SKM-1 treated with dmso at 0.1 percent for 144 hours (cell line): ENCODE measurements at regions not wholly inside any gene's neighbourhood (a gene's known extent, or its start where the extent isn't known, plus 50 kb on each side); places are given as distances from the start of the nearest gene placed in this dataset.

Source experiments
- DNase-seq: peaks from one replicate; lab custom pipeline; 2025; ENCODE audit not compliant: unreplicated experiment; lab: John Stamatoyannopoulos, UW

DNA sequence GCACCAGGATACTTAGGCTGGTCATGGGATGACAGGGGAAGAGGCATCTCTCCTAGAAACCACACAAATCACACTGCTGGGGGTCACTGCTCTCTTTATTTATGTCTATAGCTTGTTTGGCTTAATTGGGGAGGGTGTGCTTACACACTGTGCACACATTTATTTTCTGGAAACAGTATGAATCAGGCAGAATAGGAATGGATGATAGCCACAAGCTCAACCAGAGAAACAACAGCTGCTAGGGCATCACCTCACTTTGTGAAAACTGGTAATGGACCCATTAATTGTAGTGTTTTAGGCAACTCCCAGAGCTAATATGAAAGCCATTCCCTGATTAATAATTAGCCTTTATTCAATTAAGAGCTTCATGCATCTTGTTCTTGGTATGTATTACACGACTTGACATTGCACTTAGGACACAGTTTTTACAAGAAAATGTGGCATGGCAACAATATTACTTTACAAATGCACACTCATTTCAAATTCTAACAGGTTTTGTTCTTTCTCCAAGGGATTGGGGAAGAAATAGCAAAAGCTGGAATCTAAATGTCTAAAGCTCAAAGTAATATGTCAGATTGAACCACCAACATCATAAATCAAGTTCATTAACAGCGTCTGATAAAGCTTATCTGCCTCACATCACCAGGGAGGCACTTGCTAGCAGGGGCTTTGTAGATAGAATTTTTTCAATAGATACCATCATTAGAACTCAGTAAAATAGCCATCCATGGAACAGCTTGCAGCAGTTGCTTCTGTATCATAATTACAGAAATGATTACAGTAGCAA lies 361.9 kb upstream of the FSHR start:
- DNase-seq = no peak

DNA sequence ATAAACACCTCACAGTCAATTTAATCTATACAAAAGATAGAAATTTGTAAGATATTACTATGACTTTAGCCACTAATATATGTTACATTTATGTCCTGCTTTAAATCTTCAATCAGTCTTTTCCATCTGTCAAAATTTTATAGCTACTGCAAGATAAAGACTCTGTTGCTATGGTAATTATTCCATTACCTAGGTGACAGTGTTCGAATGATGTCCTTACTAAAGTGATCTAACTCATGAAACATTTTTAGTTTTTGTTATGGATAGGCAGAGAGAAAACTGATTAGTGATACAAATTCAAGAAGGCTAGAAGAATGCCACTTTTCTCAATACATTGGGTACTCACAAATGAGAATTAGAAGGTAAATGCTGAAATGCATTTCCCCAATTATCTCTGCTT lies 359.9 kb upstream of the FSHR start:
- no peak for DNase-seq

DNA sequence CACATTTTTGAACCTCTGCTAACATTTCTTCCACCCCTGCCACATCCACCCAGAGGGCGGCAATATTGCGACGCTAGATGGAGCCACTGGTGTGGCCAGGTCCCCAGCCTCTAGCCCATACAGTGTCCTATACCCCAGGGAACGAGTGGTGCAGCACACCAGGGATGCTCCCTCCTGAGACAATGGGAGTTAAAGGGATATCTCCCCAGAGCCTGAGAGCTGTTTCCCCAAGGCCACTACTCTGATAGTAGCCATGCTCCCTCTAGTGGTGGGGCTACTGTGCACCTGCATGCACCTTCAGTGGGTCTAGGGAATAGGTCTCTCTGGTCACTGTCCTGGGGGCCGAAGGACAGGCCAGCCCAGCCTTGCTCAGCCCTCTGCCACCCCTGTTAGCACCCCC lies 336.4 kb upstream of the FSHR start:
- DNase-seq = peak; percentile 10

DNA sequence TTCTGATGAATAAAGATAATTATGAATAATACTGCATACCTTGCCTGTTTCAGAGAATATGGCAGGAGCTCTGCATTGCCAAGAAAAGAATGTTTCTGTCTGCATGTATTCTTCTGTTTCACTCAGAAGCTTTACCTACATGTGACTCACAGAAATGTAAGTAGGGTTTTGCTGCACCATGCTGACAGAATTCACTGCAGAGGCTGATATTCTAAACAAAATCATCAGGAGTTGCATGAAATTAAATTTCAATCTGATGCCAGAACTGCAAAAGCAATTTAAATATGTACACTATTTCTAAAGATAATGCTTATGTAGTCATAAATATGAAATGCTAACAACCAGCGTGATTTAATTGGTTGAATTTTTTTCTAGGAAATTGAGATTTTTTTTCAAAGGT lies 332.8 kb upstream of the FSHR start:
- DNase-seq = no peak

DNA sequence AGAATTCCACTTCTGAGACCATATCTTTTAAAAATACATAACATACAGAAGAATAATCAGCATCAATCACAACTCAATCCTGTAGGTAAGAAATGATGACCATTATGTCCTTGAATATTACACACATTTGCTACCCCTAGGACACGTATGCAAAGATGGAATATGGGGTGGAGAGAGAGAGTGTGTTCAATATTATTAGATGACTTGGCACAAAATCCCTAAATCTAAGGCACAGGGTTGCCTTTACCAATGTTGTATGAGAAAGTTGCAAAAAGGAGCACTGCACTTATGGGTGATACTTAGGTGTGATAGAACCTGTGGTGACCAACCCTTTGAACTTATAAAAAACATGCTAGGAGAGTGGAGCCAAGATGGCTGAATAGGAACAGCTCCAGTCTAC lies 326.2 kb upstream of the FSHR start:
- DNase-seq = no peak

DNA sequence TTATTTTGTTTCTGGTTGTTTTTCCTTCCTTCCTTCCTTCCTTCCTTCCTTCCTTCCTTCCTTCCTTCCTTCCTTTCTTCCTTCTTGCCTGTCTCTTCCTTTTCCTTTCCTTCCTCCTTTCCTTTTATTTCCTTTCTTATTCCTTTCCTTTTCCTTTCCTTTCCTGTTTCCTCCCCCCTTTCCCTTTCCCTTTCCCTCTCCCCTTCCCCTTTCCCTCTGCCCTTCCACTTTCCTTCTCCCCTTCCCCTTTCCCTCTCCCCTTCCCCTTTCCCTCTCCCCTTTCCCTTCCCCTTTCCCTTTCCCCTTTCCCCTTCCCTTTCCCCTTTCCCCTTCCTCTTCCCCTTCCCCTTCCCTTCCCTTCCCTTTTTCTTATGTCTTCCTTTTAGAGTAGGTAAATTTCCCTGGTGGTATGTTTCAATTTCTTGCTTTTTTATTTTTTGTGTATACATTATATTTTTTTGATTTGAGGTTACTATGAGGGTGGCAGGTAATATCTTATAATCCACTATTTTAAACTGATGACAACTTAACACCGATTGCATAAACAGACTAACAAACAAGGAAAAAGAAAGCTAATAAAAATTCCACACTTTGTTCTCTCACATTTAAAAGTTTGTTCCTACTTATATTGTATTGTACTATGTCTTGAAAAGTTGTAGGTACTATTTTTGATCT lies 311.0 kb upstream of the FSHR start:
- DNase-seq = no peak

DNA sequence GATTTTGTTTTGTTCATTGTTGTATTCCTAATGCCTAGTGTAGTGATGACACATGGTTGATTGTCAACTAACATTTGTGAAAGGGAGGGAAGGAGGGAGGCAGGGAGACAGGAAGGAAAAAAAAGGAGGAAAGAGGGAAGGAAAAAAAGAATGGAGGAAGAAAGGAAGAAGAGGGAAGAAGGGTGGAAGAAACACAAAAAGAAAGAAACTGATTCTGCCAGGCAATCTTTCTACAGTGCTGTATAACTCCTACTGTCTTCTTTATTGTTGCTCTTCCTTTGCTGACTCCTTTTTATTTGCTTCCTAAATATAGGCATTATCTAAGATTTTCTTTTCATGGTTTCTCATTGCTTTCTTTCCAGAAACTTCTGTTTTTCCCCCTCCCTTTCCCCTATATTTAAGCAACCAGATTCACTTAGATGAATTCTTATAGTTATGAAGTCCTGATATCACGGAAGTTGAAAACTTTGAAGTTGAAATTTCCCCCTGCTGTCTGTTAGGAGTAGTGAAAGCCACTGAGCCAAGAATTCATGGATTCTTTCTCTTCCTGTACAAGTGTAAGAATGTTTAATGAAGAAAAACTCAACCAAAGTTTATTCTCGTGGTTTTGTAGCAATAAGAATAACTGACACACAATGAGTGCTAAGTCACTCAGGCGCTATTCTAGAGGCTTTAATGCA lies 305.1 kb upstream of the FSHR start:
- DNase-seq = no peak

DNA sequence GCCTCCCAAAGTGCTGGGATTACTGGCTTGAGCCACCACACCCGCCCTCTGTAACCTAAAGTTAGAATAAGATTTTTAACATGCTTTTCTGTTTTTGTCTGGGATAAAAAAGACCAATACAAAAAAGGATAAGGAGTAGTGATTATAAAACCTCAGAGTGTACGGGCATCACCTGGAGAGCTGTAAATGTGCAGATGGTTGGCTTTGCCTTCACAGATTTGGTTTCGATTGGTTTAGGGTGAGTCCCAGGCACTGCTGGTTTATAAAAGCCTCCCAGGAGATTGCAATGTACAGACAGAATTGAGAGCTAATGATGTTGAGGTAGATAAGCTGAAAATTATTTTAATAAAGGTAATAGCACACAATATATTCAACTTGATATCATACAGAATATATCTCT lies 289.7 kb upstream of the FSHR start:
- DNase-seq = no peak

DNA sequence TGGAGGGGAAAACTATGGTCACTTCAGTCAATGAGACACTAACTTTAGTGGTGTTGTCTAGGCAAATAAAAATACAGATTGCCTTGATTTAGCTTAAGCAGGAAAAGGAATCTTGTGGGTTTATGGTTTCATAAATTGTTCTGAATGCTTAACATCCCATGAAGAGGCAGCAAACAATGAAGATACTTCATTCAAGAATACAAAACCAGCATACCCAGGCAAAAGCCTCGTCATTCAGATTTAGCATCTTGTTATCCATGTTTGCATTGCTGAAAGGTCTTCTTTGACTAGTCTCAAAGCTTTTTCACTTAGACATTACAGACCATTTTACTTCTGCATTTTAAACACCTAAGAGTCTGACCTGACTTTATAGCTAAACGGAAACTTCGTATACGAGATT lies 272.7 kb upstream of the FSHR start:
- DNase-seq = no peak

DNA sequence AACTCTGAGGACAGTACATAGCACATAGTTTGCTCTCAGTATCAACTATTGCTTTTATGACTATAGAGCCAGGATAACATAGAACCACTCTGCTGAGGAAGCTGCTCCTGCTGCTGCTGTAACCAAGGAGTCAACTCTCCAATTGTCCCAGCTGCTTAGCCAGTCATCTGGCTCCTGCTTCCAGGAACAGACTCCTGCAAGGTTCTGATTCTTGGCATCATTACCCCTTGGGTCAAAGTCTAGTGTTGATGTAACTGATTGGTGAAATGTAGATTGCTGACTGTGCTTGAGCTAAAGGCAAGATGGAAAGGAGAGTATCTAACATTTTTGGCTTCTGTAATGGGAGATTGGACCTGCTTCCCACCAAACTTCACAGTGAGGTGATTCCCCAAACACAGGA lies 261.9 kb upstream of the FSHR start:
- DNase-seq = no peak

DNA sequence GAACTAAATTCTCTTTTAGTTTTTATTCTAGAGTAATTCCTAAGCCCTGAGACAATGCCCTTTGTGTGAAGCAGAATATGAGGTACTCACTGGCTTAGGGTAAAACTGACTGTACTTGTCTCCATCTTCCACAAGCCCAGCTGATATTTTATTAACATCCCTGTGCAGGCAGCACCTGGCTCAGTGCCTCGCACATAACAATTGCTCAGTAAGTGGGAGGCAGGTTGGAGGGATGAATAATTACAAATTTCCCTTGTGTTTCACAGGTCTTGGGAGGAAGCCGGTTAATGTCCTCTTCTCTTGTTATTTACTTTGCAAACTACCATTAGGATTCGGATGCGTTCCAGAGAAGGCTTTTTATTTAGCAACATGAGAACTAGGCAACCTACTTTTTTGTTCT lies 249.8 kb upstream of the FSHR start:
- no peak for DNase-seq

DNA sequence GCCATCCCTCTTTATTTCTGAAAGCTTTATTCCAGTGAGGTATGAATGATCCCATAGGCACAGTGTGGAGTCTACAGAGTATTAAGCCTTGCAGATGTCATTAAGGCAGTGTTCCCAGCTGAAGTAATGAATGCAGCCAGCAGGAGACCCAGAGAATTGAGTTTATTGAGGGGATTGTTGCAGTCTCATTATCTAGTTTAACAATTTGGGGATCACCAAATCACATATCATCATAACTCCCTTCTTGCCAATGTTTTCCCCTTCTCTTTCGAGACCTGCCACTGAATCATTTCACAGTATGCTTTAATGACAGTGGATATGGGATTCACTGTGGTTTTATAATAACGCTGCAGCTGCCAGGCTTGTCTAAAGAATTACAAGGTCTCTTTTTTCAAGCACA lies 249.3 kb upstream of the FSHR start:
- no peak for DNase-seq

DNA sequence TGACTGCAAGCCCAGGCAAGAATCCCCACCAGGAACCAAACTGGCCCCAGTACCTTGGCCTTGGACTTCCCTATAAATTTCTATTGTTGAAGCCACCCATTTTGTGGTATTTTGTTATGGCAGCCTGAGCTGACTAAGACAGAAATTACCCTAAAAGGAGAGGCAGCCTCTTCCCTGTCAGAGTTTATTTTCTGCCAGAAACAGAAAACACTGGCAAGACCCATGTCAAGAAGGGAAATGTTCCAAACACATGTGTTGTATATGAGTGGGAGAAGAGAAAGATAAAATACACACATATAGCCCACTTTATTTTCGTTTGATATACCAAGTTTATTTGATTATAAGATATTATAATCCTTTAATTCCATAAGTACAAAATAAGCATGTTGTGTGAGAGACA lies 225.1 kb upstream of the FSHR start:
- no peak for DNase-seq

DNA sequence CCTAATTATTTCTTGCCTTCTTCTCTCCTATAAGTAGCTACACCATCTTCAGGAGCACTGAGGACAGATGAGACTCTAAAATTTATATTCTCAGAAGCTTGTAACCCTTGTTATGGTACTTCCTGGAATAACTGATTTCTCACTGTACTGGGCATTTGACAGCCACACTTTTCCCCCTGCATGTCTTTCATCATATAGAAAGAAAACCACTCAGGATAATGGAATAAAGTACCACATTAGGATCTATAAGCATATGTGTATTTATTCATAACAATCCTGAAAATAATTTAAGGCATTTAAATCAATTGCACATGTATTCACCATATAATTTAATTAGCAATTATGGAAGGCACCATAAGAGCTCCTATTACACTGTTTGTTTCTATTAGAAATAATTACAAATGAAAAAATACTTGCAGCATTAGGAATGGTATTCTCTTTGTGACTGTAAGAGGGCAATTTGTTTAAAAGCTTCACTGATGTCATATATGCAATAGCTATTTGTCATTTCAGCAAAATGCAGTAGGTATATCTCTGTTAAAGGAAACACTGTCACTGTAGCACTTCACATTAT lies 216.9 kb upstream of the FSHR start:
- DNase-seq = no peak

DNA sequence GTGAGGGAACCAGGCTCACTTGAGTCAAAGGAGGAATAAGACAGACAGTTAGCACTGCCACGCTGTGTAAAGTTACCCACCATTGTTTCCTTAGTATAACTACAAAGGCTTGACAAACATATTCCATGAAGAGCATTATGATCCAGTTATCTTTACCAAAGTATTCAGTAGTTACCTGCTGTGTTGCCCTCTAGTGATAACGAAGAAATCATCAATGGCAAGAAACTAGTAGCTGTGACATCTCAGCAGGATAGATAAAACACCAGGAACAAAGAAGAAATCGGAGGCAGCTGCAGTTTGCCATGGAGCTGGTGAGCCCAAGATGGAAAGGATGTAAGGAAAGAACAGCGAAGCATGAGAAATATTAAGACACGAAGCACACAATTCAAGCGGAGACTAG lies 215.3 kb upstream of the FSHR start:
- no peak for DNase-seq

DNA sequence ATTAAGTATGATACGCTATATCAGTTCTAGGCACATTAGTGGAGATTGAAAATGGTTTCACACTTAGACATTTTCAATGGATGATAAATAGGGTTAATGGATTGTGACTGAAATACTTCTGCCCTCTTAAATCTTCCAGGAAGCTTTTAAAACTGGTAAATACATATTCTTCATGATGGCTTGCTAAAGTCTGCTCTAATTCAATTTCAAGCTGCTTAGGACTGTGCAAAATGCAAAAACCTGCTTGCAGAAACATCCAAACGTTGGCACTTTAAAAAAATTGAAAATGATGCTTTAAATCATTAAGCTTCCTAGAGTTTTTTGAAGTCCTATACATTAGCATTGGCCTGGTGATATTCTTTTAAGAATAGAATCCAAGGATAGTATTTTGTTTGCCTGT lies 214.8 kb upstream of the FSHR start:
- DNase-seq = no peak

DNA sequence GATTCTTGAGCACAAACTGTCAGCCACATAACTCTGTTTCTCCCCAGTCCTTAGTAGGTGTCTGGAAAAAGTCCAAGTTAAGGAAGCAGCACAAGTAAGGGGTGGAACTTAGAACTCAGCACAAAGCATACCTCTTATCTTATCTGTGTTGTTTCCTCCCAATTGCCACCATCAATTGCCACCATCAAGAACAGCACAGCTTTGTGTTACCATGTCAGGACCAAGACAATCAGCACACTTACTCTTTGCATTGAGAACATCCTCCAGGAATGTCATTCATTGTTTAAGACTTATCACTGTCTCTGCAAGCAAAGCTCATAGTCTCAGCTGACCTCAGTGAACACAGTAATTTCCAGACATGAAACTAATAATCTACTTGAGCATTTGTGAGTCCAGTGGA lies 212.7 kb upstream of the FSHR start:
- DNase-seq = no peak

DNA sequence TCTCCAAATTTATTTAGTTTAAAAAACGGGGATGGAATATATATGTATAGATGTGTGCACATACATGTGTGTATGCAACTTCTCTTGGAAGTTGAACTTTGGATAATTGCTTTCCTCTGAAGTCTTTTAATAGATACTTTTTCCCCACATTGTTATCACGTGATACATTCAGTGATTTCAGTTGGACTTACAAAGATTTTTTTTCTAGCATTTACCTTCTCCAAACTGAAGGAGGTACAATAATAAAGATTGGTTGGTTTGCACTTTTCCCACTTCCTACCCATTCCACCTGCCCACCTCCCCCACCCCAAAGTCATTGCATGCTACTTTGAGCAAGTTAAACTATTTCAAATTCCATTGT lies 206.1 kb upstream of the FSHR start:
- DNase-seq = no peak

DNA sequence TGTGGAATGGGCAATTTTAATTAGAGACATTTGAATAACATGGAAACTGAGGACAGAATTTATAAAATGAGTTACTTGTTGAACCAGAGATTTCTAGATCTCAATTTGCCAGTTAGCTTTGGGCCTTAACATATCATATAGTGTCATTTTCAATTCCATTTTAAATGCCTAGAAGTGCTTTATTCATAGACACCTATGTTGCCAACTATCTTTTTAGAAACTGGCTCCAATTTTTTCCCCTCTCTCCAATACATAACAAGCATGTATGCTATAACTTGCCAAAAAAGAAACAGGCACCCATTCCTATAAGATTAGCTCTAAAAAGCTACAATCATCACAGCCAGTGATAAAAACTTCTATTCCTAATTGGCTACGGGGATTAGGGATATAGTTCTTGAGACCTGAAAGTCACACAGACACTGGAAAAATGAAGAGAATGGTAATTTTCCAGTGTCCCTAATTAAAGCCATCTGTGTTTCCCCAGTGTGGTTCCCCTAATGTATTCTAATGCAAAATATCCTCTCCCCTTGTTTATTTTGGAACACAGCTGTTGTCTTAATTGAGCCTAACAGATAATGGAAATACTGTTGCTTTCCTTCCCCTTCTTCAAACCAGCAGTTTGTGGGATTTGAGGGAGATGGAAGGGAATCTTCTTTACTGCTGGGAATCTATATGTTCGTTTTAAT lies 205.5 kb upstream of the FSHR start:
- no peak for DNase-seq

DNA sequence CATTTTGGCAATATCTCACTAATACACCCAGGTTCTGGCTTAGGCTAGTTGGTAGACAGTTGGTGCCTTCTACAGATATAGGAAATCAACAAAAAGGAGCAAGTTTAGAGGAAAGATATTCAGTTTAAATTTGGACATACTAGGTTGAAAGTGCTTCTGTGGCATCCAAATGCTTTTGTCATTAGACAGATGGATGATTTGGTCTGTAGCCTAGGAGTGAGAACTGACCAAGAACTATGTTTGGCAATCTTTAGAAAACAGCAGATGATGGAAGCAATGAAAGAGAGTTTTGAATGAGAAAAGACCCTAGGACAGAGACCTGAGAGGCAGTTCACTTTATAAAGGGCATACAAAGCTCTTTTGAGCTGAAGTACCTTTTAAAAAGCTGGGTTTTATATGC lies 201.3 kb upstream of the FSHR start:
- DNase-seq = no peak

DNA sequence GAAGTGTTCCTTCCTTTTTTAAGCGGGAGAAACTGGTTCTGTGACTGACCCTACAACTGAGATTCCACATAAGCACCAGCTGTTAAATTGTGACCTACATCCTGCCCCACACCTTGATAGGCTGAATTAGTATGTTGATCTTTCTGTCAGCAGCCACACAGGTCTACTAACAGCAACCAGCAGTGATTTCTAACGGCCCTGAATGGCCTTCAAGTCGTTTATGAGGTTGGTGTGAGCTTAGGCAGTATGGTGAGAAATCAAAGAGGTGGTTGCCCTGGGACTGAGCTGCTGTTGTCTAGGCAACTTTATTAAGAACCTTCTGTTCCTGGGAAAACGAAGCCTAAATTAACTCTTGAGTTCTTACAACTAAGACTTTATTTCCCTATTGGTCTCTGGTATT lies 197.2 kb upstream of the FSHR start:
- no peak for DNase-seq

DNA sequence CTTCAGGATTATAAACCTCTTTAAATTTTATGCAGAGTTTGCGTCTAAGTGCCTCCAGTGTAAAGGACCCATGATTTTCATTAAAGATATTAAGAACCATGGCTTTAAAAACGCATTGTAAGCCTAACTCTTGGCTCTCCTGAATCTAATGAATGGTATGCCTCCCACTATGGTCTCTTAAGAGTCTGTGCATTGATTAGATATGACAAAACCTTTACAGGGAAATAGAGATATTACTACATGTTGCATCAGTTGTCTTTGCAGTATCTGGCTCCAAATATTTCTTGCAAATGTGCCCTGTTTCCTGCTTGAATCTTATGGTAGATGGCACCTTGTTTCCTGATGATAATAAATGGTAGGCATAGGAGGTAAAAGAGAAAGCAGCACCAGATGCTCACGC lies 189.3 kb upstream of the FSHR start:
- no peak for DNase-seq
